Endothelial cell of umbilical vein (primary cell): ENCODE measurements at regions not wholly inside any gene's neighbourhood (a gene's known extent, or its start where the extent isn't known, plus 50 kb on each side); places are given as distances from the start of the nearest gene placed in this dataset.

Experiments used
- BruUV-seq: library from RNA; stranded (reverse); fragments of 400-500 nt; replicated peaks from 2 replicates; lab custom pipeline; 2021; lab: Mats Ljungman, UMichigan
- CTCF ChIA-PET: fragments of 300-600, 350-600 bp; sonication (Branson Sonifier 250); formaldehyde crosslinking; loops from one replicate; lab custom pipeline; 2021; ENCODE audit warnings: antibody characterized with exemption, inconsistent platforms; lab: Charles Lee
- POLR2A ChIA-PET: fragments of 300-600, 350-600 bp; sonication (Branson Sonifier 250); formaldehyde crosslinking; loops from one replicate; lab custom pipeline; 2021; ENCODE audit warnings: antibody characterized with exemption, inconsistent platforms; lab: Charles Lee
- DNase-seq: peaks from one replicate; pipeline ENCODE4 v3.0.0-alpha.2; 2011; ENCODE audit warnings: low read depth, low spot score
- FAIRE-seq: peaks from 2 replicates; lab custom pipeline; 2011; peaks lifted over from hg19 to GRCh38; lab: Jason Lieb, UNC
- H2AFZ ChIP-seq: 2 replicates; pipeline ENCODE4 v1.6.0; 2012; ENCODE audit warnings: low read depth, low read length, control low read depth, inconsistent platforms
- H3K27ac ChIP-seq: 2 replicates; pipeline ENCODE4 v1.5.1; 2011; ENCODE audit warnings: low read depth, mild to moderate bottlenecking, control low read depth, low read length, moderate library complexity; ENCODE audit not compliant: insufficient read depth
- H3K27me3 ChIP-seq, 2 experiments: 2 replicates each; pipeline versions ENCODE4 v1.6.0 to v1.6.1; 2011; ENCODE audit warnings: low read length in 2 of 2, mixed read lengths in 1 of 2; ENCODE audit not compliant: control insufficient read depth in 2 of 2, insufficient read depth in 2 of 2
- H3K36me3 ChIP-seq, 2 experiments: 2 replicates in 1 of 2; 3 replicates in 1 of 2; pipeline ENCODE4 v1.5.1; 2011; ENCODE audit warnings: low read length in 2 of 2, mild to moderate bottlenecking in 1 of 2, moderate library complexity in 1 of 2; ENCODE audit not compliant: control insufficient read depth in 2 of 2, insufficient read depth in 2 of 2; ENCODE audit errors: extremely low read depth in 1 of 2
- H3K4me1 ChIP-seq: 3 replicates; pipeline ENCODE4 v1.5.1; 2011; ENCODE audit warnings: mild to moderate bottlenecking, low read length; ENCODE audit not compliant: control insufficient read depth, insufficient read depth; ENCODE audit errors: extremely low read depth
- H3K4me2 ChIP-seq: 2 replicates; pipeline ENCODE4 v1.6.1; 2011; ENCODE audit warnings: low read length, control low read depth, mixed read lengths; ENCODE audit not compliant: insufficient read depth
- H3K4me3 ChIP-seq, 3 experiments: fragments of 200-600 bp in 1 of 3; sonication (generic), shearing (Covaris generic) in 1 of 3; replicated peaks in 1 of 3; 2 replicates each; pipeline ENCODE4 v1.5.1; 2011 to 2016; ENCODE audit warnings: control low read depth in 3 of 3, low read length in 3 of 3, mild to moderate bottlenecking in 2 of 3, inconsistent platforms in 1 of 3, low read depth in 1 of 3, moderate library complexity in 1 of 3; ENCODE audit not compliant: insufficient read depth in 1 of 3
- H3K79me2 ChIP-seq: 2 replicates; pipeline ENCODE4 v1.6.0; 2012; ENCODE audit warnings: low read length, inconsistent platforms; ENCODE audit not compliant: control insufficient read depth, insufficient read depth
- H3K9ac ChIP-seq: replicated peaks from 2 replicates; pipeline ENCODE3; 2011; ENCODE audit warnings: low read length, control low read depth; ENCODE audit not compliant: insufficient read depth; ENCODE audit errors: extremely low read depth
- H3K9me1 ChIP-seq: replicated peaks from 3 replicates; pipeline ENCODE4 v1.6.0; 2011; ENCODE audit warnings: mild to moderate bottlenecking, low read length; ENCODE audit not compliant: control insufficient read depth, insufficient read depth; ENCODE audit errors: extremely low read depth
- H3K9me3 ChIP-seq: replicated peaks from 2 replicates; pipeline ENCODE4 v1.5.1; 2012; ENCODE audit warnings: low read length, inconsistent platforms; ENCODE audit not compliant: control insufficient read depth, insufficient read depth
- H4K20me1 ChIP-seq: replicated peaks from 2 replicates; pipeline ENCODE3; 2011; ENCODE audit warnings: mild to moderate bottlenecking, low read length; ENCODE audit not compliant: control insufficient read depth, insufficient read depth; ENCODE audit errors: extremely low read depth
- CTCF ChIP-seq, 2 donors: IDR thresholded peaks; 1 replicate in 1 of 2; 2 replicates in 1 of 2; pipeline ENCODE4 v1.5.1; 2011; ENCODE audit warnings: low read length in 2 of 2, mild to moderate bottlenecking in 2 of 2, moderate library complexity in 2 of 2, control low read depth in 1 of 2, inconsistent platforms in 1 of 2, low read depth in 1 of 2; ENCODE audit not compliant: insufficient read depth in 1 of 2; ENCODE audit errors: extremely low read depth in 1 of 2
- EZH2 ChIP-seq: IDR thresholded peaks from 2 replicates; pipeline ENCODE4 v1.6.1; 2012; ENCODE audit warnings: borderline replicate concordance, low read depth, mild to moderate bottlenecking, moderate library complexity, low read length, inconsistent platforms; ENCODE audit not compliant: severe bottlenecking
- FOS ChIP-seq: IDR thresholded peaks from 2 replicates; pipeline ENCODE4 v1.6.1; 2011; ENCODE audit warnings: mild to moderate bottlenecking, low read length, moderate library complexity, borderline replicate concordance; ENCODE audit not compliant: insufficient read depth
- GATA2 ChIP-seq: IDR thresholded peaks from 2 replicates; pipeline ENCODE4 v1.7.0; 2011; ENCODE audit warnings: low read depth, mild to moderate bottlenecking, moderate library complexity, mixed read lengths, low read length; ENCODE audit not compliant: insufficient read length, insufficient read depth
- JUN ChIP-seq: IDR thresholded peaks from 2 replicates; pipeline ENCODE4 v1.6.1; 2011; ENCODE audit warnings: borderline replicate concordance, low read depth; ENCODE audit not compliant: insufficient read length, insufficient read depth
- MYC ChIP-seq: IDR thresholded peaks from one replicate; pipeline ENCODE4 v1.6.1; 2011; ENCODE audit warnings: mild to moderate bottlenecking, low read depth, low read length
- POLR2A ChIP-seq: IDR thresholded peaks from 2 replicates; pipeline ENCODE4 v1.6.1; 2012; ENCODE audit warnings: low read depth, mild to moderate bottlenecking, control low read depth, low read length
- POLR2AphosphoS5 ChIP-seq: IDR thresholded peaks from 2 replicates; pipeline ENCODE4 v1.6.1; 2012; ENCODE audit warnings: low read depth, mild to moderate bottlenecking, control low read depth, low read length, moderate library complexity; ENCODE audit not compliant: insufficient read depth
- dilution Hi-C: fragments of 300-500 bp; cut with MboI; formaldehyde crosslinking; loops from one replicate; pipeline ENCODE4 v1.15.0; 2019; ENCODE audit warnings: low sequenced_read_pairs; ENCODE audit not compliant: extremely low pct_ligation_motif_present
- intact Hi-C: fragments of 100-400 bp; cut with micrococcal nuclease; formaldehyde crosslinking; loops from one replicate; pipeline ENCODE4 v1.10.0; 2022
- TF ChIP-seq, protein P1 (sequence below): IDR thresholded peaks from 2 replicates; pipeline ENCODE4 v1.6.1; 2011; ENCODE audit not compliant: insufficient read depth, insufficient read length

DNA sequence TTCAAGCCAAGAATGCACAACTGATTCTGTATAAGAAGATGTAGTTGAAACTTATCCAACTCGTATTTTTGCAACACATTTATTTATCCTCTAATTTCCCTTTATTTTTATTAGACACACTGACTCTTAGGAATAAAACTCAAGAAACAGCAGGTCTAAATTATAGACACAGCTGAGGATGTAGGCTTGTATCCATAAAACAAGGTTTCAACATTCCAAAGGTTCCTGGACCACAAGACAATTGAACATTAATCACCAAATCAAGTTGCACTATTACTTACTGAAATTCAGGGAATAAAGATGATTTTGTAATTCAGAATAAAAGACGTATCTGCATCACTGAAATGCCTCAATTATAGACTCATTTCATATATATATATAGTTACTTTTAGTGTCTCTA is 683.5 kb upstream of the GRIA3 start:
- Histone ChIP-seq H3K4me3 (no peak overlapping the region), H2AFZ (no peak overlapping the region), H3K9ac (no peak overlapping the region), H3K4me1 (no peaks in the 10 kb centered on the region), H3K9me3 (no peaks in the 10 kb centered on the region), H3K79me2 (no peaks in the 10 kb centered on the region), H4K20me1 (no peaks in the 10 kb centered on the region), H3K4me2 (no peak overlapping the region), H3K9me1 (no peaks in the 10 kb centered on the region), H3K36me3 (no peaks in the 10 kb centered on the region), H3K27ac (no peak overlapping the region), H3K27me3 (no peaks in the 10 kb centered on the region)
- no TSS peak for BruUV-seq
- DNase-seq (no peak), FAIRE-seq (no peak)
- intact Hi-C loops (no loop called here), dilution Hi-C loops (no loop called here)
- POLR2A ChIA-PET: no interaction called here
- TF ChIP-seq, protein P1, sequence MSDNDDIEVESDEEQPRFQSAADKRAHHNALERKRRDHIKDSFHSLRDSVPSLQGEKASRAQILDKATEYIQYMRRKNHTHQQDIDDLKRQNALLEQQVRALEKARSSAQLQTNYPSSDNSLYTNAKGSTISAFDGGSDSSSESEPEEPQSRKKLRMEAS: no peak
- TF ChIP-seq POLR2A (no peak), EZH2 (no peak), CTCF (IDR thresholded peaks at IDR 0.05; ENCODE audit: extremely low read depth in 1 of 2, insufficient read depth in 1 of 2, low read depth in 1 of 2, low read length in 2 of 2) (no peak), GATA2 (no peak), POLR2AphosphoS5 (no peak), JUN (no peak), FOS (no peak), MYC (no peak)
- CTCF ChIA-PET: no interaction called here
